ENCODE measurements at regions not wholly inside any gene's neighbourhood (a gene's known extent, or its start where the extent isn't known, plus 50 kb on each side); places are given as distances from the start of the nearest gene placed in this dataset.
"Not testable (repeated sequence)": the region's sequence is repeated elsewhere in the genome, so short reads cannot be mapped to it uniquely, and the experiment has no call there.

- DNase-seq: no peak
Observed at GRCh38 chr6:81228912-81229555, 523.4 kb downstream of the TENT5A start.

GRCh38 chr6:81226957-81227356, 525.5 kb downstream of the TENT5A start:
- no peak for DNase-seq

- DNase-seq: no peak
Observed at GRCh38 chr6:81216668-81217067, 535.8 kb downstream of the TENT5A start.

GRCh38 chr6:81215092-81215432, 537.4 kb downstream of the TENT5A start:
- DNase-seq: no peak

GRCh38 chr6:81214414-81215091, 537.9 kb downstream of the TENT5A start:
- no peak for DNase-seq

- no peak for DNase-seq
Observed at GRCh38 chr6:81204731-81205130, 547.8 kb downstream of the TENT5A start.

- no peak for DNase-seq
Observed at GRCh38 chr6:81194374-81194773, 558.1 kb downstream of the TENT5A start.

GRCh38 chr6:81172056-81172740, 580.3 kb downstream of the TENT5A start:
- no peak for DNase-seq

- DNase-seq: no peak
Observed at GRCh38 chr6:81169166-81169565, 583.3 kb downstream of the TENT5A start.

GRCh38 chr6:81166770-81167169, 585.7 kb downstream of the TENT5A start:
- no peak for DNase-seq

GRCh38 chr6:81158956-81159355, 593.5 kb downstream of the TENT5A start:
- DNase-seq: no peak

GRCh38 chr6:81148751-81149150, 603.7 kb downstream of the TENT5A start:
- DNase-seq: no peak

- DNase-seq: no peak
Observed at GRCh38 chr6:81145506-81145905, 607.0 kb downstream of the TENT5A start.

GRCh38 chr6:81144346-81144745, 608.1 kb downstream of the TENT5A start:
- DNase-seq: no peak

GRCh38 chr6:81138236-81138635, 614.2 kb downstream of the TENT5A start:
- DNase-seq: no peak

- DNase-seq: no peak
Observed at GRCh38 chr6:81130969-81131368, 621.5 kb downstream of the TENT5A start.

GRCh38 chr6:81130061-81130460, 622.4 kb downstream of the TENT5A start:
- DNase-seq: no peak

GRCh38 chr6:81128671-81129070, 623.8 kb downstream of the TENT5A start:
- no peak for DNase-seq

- no peak for DNase-seq
Observed at GRCh38 chr6:81126150-81126549, 626.3 kb downstream of the TENT5A start.

- no peak for DNase-seq
Observed at GRCh38 chr6:81120280-81120679, 632.2 kb downstream of the TENT5A start.

- DNase-seq: no peak
Observed at GRCh38 chr6:81105998-81106397, 646.5 kb downstream of the TENT5A start.

- no peak for DNase-seq
Observed at GRCh38 chr6:81098109-81098814, 654.2 kb downstream of the TENT5A start.

GRCh38 chr6:81096464-81096863, 656.0 kb downstream of the TENT5A start:
- DNase-seq: not testable (repeated sequence)

- DNase-seq: no peak
Observed at GRCh38 chr6:81093051-81093450, 659.4 kb downstream of the TENT5A start.
